Mesenchymal stem cell (in vitro differentiated cells and primary cell): ENCODE measurements at regions not wholly inside any gene's neighbourhood (a gene's known extent, or its start where the extent isn't known, plus 50 kb on each side); places are given as distances from the start of the nearest gene placed in this dataset.

Experiments used
- DNase-seq: peaks from one replicate; pipeline ENCODE4 v3.0.0-alpha.2; 2013
- H2AFZ ChIP-seq: one replicate; pipeline ENCODE4 v1.6.1; 2013; ENCODE audit warnings: low read depth, mild to moderate bottlenecking, control low read depth, inconsistent platforms, low read length, moderate library complexity
- H2AK5ac ChIP-seq: 2 replicates; pipeline ENCODE4 v1.6.1; 2013; ENCODE audit warnings: low read length, moderate library complexity, mild to moderate bottlenecking, inconsistent platforms; ENCODE audit not compliant: severe bottlenecking
- H2BK120ac ChIP-seq: one replicate; pipeline ENCODE4 v1.6.1; 2013; ENCODE audit warnings: low read depth, mild to moderate bottlenecking, inconsistent platforms, low read length, moderate library complexity
- H2BK12ac ChIP-seq, 2 experiments: one replicate each; pipeline ENCODE4 v1.6.1; 2013; ENCODE audit warnings: inconsistent platforms in 2 of 2, low read length in 2 of 2, mild to moderate bottlenecking in 2 of 2, moderate library complexity in 2 of 2, control low read depth in 1 of 2
- H2BK15ac ChIP-seq: one replicate; pipeline ENCODE4 v1.6.1; 2013; ENCODE audit warnings: mild to moderate bottlenecking, low read depth, inconsistent platforms; ENCODE audit not compliant: poor library complexity, severe bottlenecking
- H2BK5ac ChIP-seq: 2 replicates; pipeline ENCODE4 v1.6.1; 2013; ENCODE audit warnings: low read depth, mild to moderate bottlenecking, low read length, control low read depth, inconsistent platforms; ENCODE audit not compliant: poor library complexity, severe bottlenecking
- H3K14ac ChIP-seq, 2 experiments: one replicate each; pipeline ENCODE4 v1.6.1; 2013; ENCODE audit warnings: inconsistent platforms in 2 of 2, low read length in 2 of 2, control low read depth in 1 of 2, mild to moderate bottlenecking in 1 of 2, moderate library complexity in 1 of 2
- H3K18ac ChIP-seq, 2 experiments: one replicate each; pipeline ENCODE4 v1.6.1; 2013; ENCODE audit warnings: inconsistent platforms in 2 of 2, low read length in 2 of 2, control low read depth in 1 of 2, low read depth in 1 of 2, mild to moderate bottlenecking in 1 of 2
- H3K23ac ChIP-seq, 2 experiments: one replicate each; pipeline ENCODE4 v1.6.1; 2013; ENCODE audit warnings: inconsistent platforms in 2 of 2, low read length in 2 of 2, mild to moderate bottlenecking in 2 of 2, moderate library complexity in 2 of 2, control low read depth in 1 of 2
- H3K27ac ChIP-seq: 2 replicates; pipeline ENCODE4 v1.5.1; 2013; ENCODE audit warnings: mild to moderate bottlenecking, moderate library complexity, low read length, control low read depth, inconsistent platforms; ENCODE audit not compliant: poor library complexity, severe bottlenecking
- H3K27me3 ChIP-seq, 2 experiments: 2 replicates each; pipeline versions ENCODE4 v1.6.1 to v1.7.0; 2013; ENCODE audit warnings: low read length in 2 of 2, mild to moderate bottlenecking in 2 of 2, moderate library complexity in 2 of 2, control low read depth in 1 of 2, inconsistent platforms in 1 of 2; ENCODE audit not compliant: control insufficient read depth in 1 of 2, insufficient read depth in 1 of 2
- H3K36me3 ChIP-seq, 2 experiments: 2 replicates each; pipeline versions ENCODE4 v1.6.1 to v1.7.0; 2013; ENCODE audit warnings: low read length in 2 of 2, control low read depth in 1 of 2, inconsistent platforms in 1 of 2, low read depth in 1 of 2, mild to moderate bottlenecking in 1 of 2; ENCODE audit not compliant: insufficient read depth in 2 of 2, control insufficient read depth in 1 of 2
- H3K4ac ChIP-seq, 2 experiments: one replicate each; pipeline ENCODE4 v1.6.1; 2013; ENCODE audit warnings: inconsistent platforms in 2 of 2, low read length in 2 of 2, mild to moderate bottlenecking in 2 of 2, moderate library complexity in 2 of 2, control low read depth in 1 of 2, low read depth in 1 of 2
- H3K4me1 ChIP-seq: 2 replicates; pipeline ENCODE4 v1.6.1; 2013; ENCODE audit warnings: low read depth, low read length, control low read depth; ENCODE audit not compliant: control insufficient read depth, insufficient read depth
- H3K4me2 ChIP-seq: 2 replicates; pipeline ENCODE4 v1.6.1; 2013; ENCODE audit warnings: low read length, mild to moderate bottlenecking, inconsistent platforms; ENCODE audit not compliant: poor library complexity, severe bottlenecking
- H3K4me3 ChIP-seq, 2 experiments: 2 replicates each; pipeline versions ENCODE4 v1.5.1 to v1.7.0; 2013; ENCODE audit warnings: low read length in 2 of 2, mild to moderate bottlenecking in 2 of 2, control low read depth in 1 of 2, low read depth in 1 of 2; ENCODE audit not compliant: insufficient read depth in 1 of 2
- H3K79me1 ChIP-seq: replicated peaks from 2 replicates; pipeline ENCODE4 v1.6.1; 2013; ENCODE audit warnings: mild to moderate bottlenecking, control low read depth, low read length, inconsistent platforms; ENCODE audit not compliant: poor library complexity, severe bottlenecking
- H3K9ac ChIP-seq: 2 replicates; pipeline ENCODE4 v1.7.0; 2013; ENCODE audit warnings: mild to moderate bottlenecking, low read length, moderate library complexity
- H3K9me3 ChIP-seq: 2 replicates; pipeline ENCODE4 v1.7.0; 2013; ENCODE audit warnings: mild to moderate bottlenecking, low read length; ENCODE audit not compliant: control insufficient read depth
- H4K8ac ChIP-seq: one replicate; pipeline ENCODE4 v1.6.1; 2013; ENCODE audit warnings: inconsistent platforms, mild to moderate bottlenecking, low read length, moderate library complexity
- H4K91ac ChIP-seq: one replicate; pipeline ENCODE4 v1.6.1; 2013; ENCODE audit warnings: mild to moderate bottlenecking, low read length, inconsistent platforms
- WGBS: methylation state at CpG from one replicate; pipeline ENCODE4 v1.1.7; 2013; ENCODE audit warnings: mixed read lengths; 5-methylcytosine and 5-hydroxymethylcytosine counted together

- Histone ChIP-seq H4K8ac (no peak overlapping the region), H2BK120ac (no peak overlapping the region), H3K4me2 (no peak overlapping the region), H4K91ac (no peak overlapping the region), H2AK5ac (no peak overlapping the region), H3K4ac (no peak overlapping the region), H2AFZ (no peak overlapping the region), H2BK12ac (no peak overlapping the region), H3K4me3 (no peak overlapping the region), H3K14ac (no peak overlapping the region), H3K9ac (no peak overlapping the region), H2BK5ac (no peak overlapping the region), H3K18ac (no peak overlapping the region), H3K9me3 (no peaks in the 10 kb centered on the region), H3K23ac (no peak overlapping the region), H3K27me3 (no peaks in the 10 kb centered on the region), H3K27ac (no peak overlapping the region), H2BK15ac (no peak overlapping the region), H3K79me1 (no peaks in the 10 kb centered on the region), H3K4me1 (no peaks in the 10 kb centered on the region), H3K36me3 (no peaks in the 10 kb centered on the region)
- no peak for DNase-seq
- WGBS, result no CpG with 5 or more reads among the region's 2 CpGs
Measured at GRCh38 chr5:58138791-58139190, 321.1 kb downstream of the PLK2 start.

DNA sequence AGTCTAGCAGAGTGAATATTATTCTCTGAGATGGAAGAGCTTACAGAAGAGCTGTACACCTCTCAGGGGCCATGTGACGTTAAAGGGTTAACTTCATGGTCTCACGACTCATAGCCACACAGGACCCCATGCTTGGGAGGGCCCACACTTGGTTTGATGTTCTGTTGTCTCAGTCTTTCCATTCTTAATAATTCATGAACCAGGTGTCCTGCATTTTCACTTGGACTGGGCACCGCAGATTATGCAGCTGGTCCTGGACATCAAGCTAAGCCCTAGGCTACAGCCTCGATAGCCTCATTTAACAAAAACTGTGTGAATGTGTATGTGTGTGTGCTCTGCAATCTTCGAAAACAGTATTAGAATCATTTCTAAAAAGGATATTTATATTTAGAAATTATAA is 323.5 kb downstream of the PLK2 start:
- Histone ChIP-seq H2BK12ac (no peak overlapping the region), H2BK15ac (no peak overlapping the region), H2AK5ac (no peak overlapping the region), H3K27ac (no peak overlapping the region), H3K14ac (no peak overlapping the region), H2AFZ (no peak overlapping the region), H3K4me3 (no peak overlapping the region), H4K91ac (no peak overlapping the region), H3K4me1 (no peaks in the 10 kb centered on the region), H4K8ac (no peak overlapping the region), H3K36me3 (no peaks in the 10 kb centered on the region), H3K9ac (no peak overlapping the region), H3K4me2 (no peak overlapping the region), H3K18ac (no peak overlapping the region), H2BK120ac (no peak overlapping the region), H3K23ac (no peak overlapping the region), H2BK5ac (no peak overlapping the region), H3K9me3 (no peaks in the 10 kb centered on the region), H3K4ac (no peak overlapping the region), H3K27me3 (no peaks in the 10 kb centered on the region), H3K79me1 (no peaks in the 10 kb centered on the region)
- WGBS, result 80% methylated on average over 3 of the region's 5 CpGs
- no peak for DNase-seq

DNA sequence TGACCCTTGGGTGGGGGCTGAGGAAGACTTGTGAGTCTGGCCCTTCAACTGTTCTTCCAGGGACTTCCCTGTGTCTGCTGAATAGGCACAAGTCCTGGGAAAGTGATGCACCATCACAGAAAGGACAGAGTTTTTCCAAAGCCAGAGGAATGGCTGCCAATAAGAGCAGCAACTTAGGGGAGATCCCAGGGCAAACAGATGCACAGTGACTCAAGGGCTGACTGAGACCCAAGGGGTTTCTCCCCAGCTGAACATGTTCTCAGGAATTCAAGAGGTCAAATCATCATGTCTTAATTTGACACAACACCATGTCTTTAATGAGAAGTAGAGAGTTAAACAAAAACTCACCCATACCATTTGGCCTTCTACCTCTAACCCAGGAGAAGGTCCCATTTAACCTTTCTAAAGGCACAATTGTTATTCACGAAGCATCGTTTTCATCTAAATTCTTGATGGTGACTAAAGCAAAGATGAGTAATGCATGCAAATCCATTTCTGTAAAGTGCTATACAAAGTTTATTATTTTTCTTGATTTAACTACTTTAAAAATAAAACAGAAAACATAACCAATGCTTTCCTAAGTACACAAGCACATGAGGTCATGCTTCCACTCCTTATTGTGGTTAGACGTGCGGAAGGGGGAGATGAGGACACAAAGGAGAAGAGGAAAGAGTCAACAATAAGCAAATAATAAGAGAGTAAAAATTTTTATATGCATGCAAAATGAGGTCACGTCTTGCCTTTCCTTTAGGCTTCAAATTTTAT is 324.1 kb downstream of the PLK2 start:
- Histone ChIP-seq H2BK12ac (no peak overlapping the region), H3K27ac (no peak overlapping the region), H3K36me3 (no peaks in the 10 kb centered on the region), H3K9ac (no peak overlapping the region), H3K23ac (no peak overlapping the region), H2AFZ (no peak overlapping the region), H2BK120ac (no peak overlapping the region), H4K91ac (no peak overlapping the region), H4K8ac (no peak overlapping the region), H3K14ac (no peak overlapping the region), H3K4me3 (no peak overlapping the region), H3K4me2 (no peak overlapping the region), H2BK15ac (no peak overlapping the region), H2AK5ac (no peak overlapping the region), H3K9me3 (no peaks in the 10 kb centered on the region), H3K27me3 (no peaks in the 10 kb centered on the region), H3K4ac (no peak overlapping the region), H3K4me1 (no peaks in the 10 kb centered on the region), H3K18ac (no peak overlapping the region), H2BK5ac (no peak overlapping the region), H3K79me1 (no peaks in the 10 kb centered on the region)
- no CpG with 5 or more reads among the region's 5 CpGs for WGBS
- peak; percentile 22 for DNase-seq

- 92% methylated on average over 3 of the region's 5 CpGs for WGBS
- no peak overlapping the region for H3K4ac ChIP-seq
- H4K8ac ChIP-seq, result no peak overlapping the region
- H3K23ac ChIP-seq, result no peak overlapping the region
- no peaks in the 10 kb centered on the region for H3K27me3 ChIP-seq
- H2BK15ac ChIP-seq, result no peak overlapping the region
- H3K9me3 ChIP-seq, result no peaks in the 10 kb centered on the region
- H3K27ac ChIP-seq, result no peak overlapping the region
- no peak overlapping the region for H3K18ac ChIP-seq
- DNase-seq, result no peak
- no peak overlapping the region for H2BK12ac ChIP-seq
- no peak overlapping the region for H3K14ac ChIP-seq
- no peak overlapping the region for H2AK5ac ChIP-seq
- H2AFZ ChIP-seq, result no peak overlapping the region
- no peak overlapping the region for H3K4me2 ChIP-seq
- H3K36me3 ChIP-seq, result no peaks in the 10 kb centered on the region
- no peak overlapping the region for H2BK120ac ChIP-seq
- H3K79me1 ChIP-seq, result no peaks in the 10 kb centered on the region
- peak overlapping the region in 1 of 2 experiments; percentile 23 for H3K4me3 ChIP-seq
- H3K4me1 ChIP-seq, result no peaks in the 10 kb centered on the region
- H3K9ac ChIP-seq, result no peak overlapping the region
- no peak overlapping the region for H4K91ac ChIP-seq
- H2BK5ac ChIP-seq, result no peak overlapping the region
Measured at GRCh38 chr5:58133631-58134296, 326.1 kb downstream of the PLK2 start.
